PC-9 (cell line): ENCODE measurements at regions not wholly inside any gene's neighbourhood (a gene's known extent, or its start where the extent isn't known, plus 50 kb on each side); places are given as distances from the start of the nearest gene placed in this dataset.

Experiments used
- BruUV-seq: library from RNA; stranded (reverse); fragments of 400-500 nt; replicated peaks from 2 replicates; lab custom pipeline; 2021; lab: Mats Ljungman, UMichigan
- CTCF ChIA-PET: fragments of 300-600 bp; sonication (Branson Sonifier 250); formaldehyde crosslinking; loops from one replicate; lab custom pipeline; 2022; ENCODE audit warnings: antibody characterized with exemption; lab: Charles Lee
- POLR2A ChIA-PET: fragments of 300-600 bp; sonication (Branson Sonifier 250); formaldehyde crosslinking; loops from one replicate; lab custom pipeline; 2022; ENCODE audit warnings: antibody characterized with exemption; ENCODE audit not compliant: unreplicated experiment; lab: Charles Lee
- DNase-seq, 2 experiments: peaks; one replicate each; pipeline versions ENCODE4 v3.0.0 to v3.0.0-alpha.2; 2015 to 2022; ENCODE audit warnings: mixed read lengths in 1 of 2
- H2AFZ ChIP-seq: fragments of 200-600 bp; sonication (generic); 2 replicates; pipeline ENCODE4 v1.8.1; 2017; ENCODE audit warnings: antibody characterized with exemption
- H3F3A ChIP-seq: fragments of 200-600 bp; sonication (generic); 2 replicates; pipeline ENCODE4 v1.8.1; 2017; ENCODE audit warnings: antibody characterized with exemption, mild to moderate bottlenecking, low read depth; ENCODE audit not compliant: insufficient read depth
- H3K27ac ChIP-seq: fragments of 200-600 bp; sonication (generic); 2 replicates; pipeline ENCODE4 v1.6.1; 2016; ENCODE audit warnings: mixed run types
- H3K27me3 ChIP-seq: fragments of 200-600 bp; sonication (generic); 2 replicates; pipeline ENCODE4 v1.6.1; 2016; ENCODE audit warnings: low read depth, mixed run types; ENCODE audit not compliant: insufficient read depth
- H3K36me3 ChIP-seq: fragments of 200-600 bp; sonication (generic); 2 replicates; pipeline ENCODE4 v1.6.1; 2016; ENCODE audit warnings: low read depth, mixed run types
- H3K4me1 ChIP-seq: fragments of 200-600 bp; sonication (generic); replicated peaks from 2 replicates; pipeline ENCODE4 v1.6.1; 2016; ENCODE audit warnings: mixed run types; ENCODE audit not compliant: insufficient read depth
- H3K4me2 ChIP-seq: fragments of 200-600 bp; sonication (generic); 2 replicates; pipeline ENCODE4 v1.6.1; 2017; ENCODE audit warnings: mixed run types
- H3K4me3 ChIP-seq: fragments of 200-600 bp; sonication (generic); 2 replicates; pipeline ENCODE4 v1.6.1; 2016; ENCODE audit warnings: mixed run types
- H3K79me2 ChIP-seq: fragments of 200-600 bp; sonication (generic); 2 replicates; pipeline ENCODE4 v1.6.1; 2017; ENCODE audit warnings: low read depth, mixed run types
- H3K9me2 ChIP-seq: fragments of 200-600 bp; sonication (generic); 2 replicates; pipeline ENCODE4 v1.8.1; 2017; ENCODE audit warnings: mild to moderate bottlenecking; ENCODE audit not compliant: insufficient read depth
- H3K9me3 ChIP-seq: fragments of 200-600 bp; sonication (generic); 2 replicates; pipeline ENCODE4 v1.8.1; 2016; ENCODE audit warnings: low read depth; ENCODE audit not compliant: insufficient read depth
- H4K20me1 ChIP-seq: fragments of 200-600 bp; sonication (generic); 2 replicates; pipeline ENCODE4 v1.8.1; 2017; ENCODE audit not compliant: insufficient read depth
- CTCF ChIP-seq: fragments of 200-600 bp; sonication (generic); conservative IDR thresholded peaks from 2 replicates; pipeline ENCODE4 v1.6.1; 2017; ENCODE audit warnings: mixed run types, antibody characterized with exemption, mild to moderate bottlenecking, moderate library complexity
- EZH2 ChIP-seq: fragments of 200-600 bp; sonication (generic); IDR thresholded peaks from 2 replicates; pipeline ENCODE4 v1.8.0; 2017; ENCODE audit warnings: antibody characterized with exemption, low read depth
- intact Hi-C: fragments of 100-400 bp; cut with micrococcal nuclease; formaldehyde crosslinking; loops from one replicate; pipeline ENCODE4 v1.10.0; 2022; ENCODE audit not compliant: unreplicated experiment

GRCh38 chr15:39176030-39176429 is 404.8 kb upstream of the THBS1 start:
- POLR2A ChIA-PET, result interaction anchor here (0.8 kb wide), 1 partner anchor 33 kb away, joined by 9 read pairs; no protein-coding TSS in a partner anchor
- CTCF ChIA-PET, result interaction anchor here (0.5 kb wide), 1 partner anchor 59 kb away, joined by 5 read pairs; no protein-coding TSS in a partner anchor
- intact Hi-C loops, result loop anchor here (10.0 kb wide), 1 partner anchor 579 kb away; no protein-coding TSS in a partner anchor

GRCh38 chr15:39177561-39177960 is 403.3 kb upstream of the THBS1 start:
- H3K4me2 ChIP-seq, result no peak overlapping the region
- no peaks in the 10 kb centered on the region for H3K79me2 ChIP-seq
- intact Hi-C loops, result loop anchor here (10.0 kb wide), 1 partner anchor 577 kb away; no protein-coding TSS in a partner anchor
- POLR2A ChIA-PET, result no interaction called here
- no peaks in the 10 kb centered on the region for H3K27me3 ChIP-seq
- DNase-seq, result no peak
- BruUV-seq, result no TSS peak
- H4K20me1 ChIP-seq, result no peaks in the 10 kb centered on the region
- H3K36me3 ChIP-seq, result no peaks in the 10 kb centered on the region
- TF ChIP-seq EZH2, result no peak
- TF ChIP-seq CTCF, result no peak
- H3F3A ChIP-seq, result peaks cover under 1% of the 10 kb centered on the region; the same call in 1 of the 2 replicates
- no peaks in the 10 kb centered on the region for H3K9me3 ChIP-seq
- peaks cover 2% of the 10 kb centered on the region for H3K4me1 ChIP-seq
- H3K4me3 ChIP-seq, result no peak overlapping the region
- no peaks in the 10 kb centered on the region for H3K9me2 ChIP-seq
- no peak overlapping the region for H3K27ac ChIP-seq
- H2AFZ ChIP-seq, result no peak overlapping the region
- CTCF ChIA-PET, result no interaction called here

More at GRCh38 chr15:39176030-39176429, 404.8 kb upstream of the THBS1 start:
- H3K36me3 ChIP-seq, result no peaks in the 10 kb centered on the region
- no peaks in the 10 kb centered on the region for H3K27me3 ChIP-seq
- BruUV-seq, result no TSS peak
- H3K9me2 ChIP-seq, result no peaks in the 10 kb centered on the region
- no peak overlapping the region for H2AFZ ChIP-seq
- H4K20me1 ChIP-seq, result no peaks in the 10 kb centered on the region
- no peaks in the 10 kb centered on the region for H3K9me3 ChIP-seq
- no peaks in the 10 kb centered on the region for H3K79me2 ChIP-seq
- peaks cover 4% of the 10 kb centered on the region; the same call in 1 of the 2 replicates for H3F3A ChIP-seq
- no peak overlapping the region for H3K4me2 ChIP-seq
- peaks cover 12% of the 10 kb centered on the region for H3K4me1 ChIP-seq
- H3K27ac ChIP-seq, result no peak overlapping the region
- DNase-seq, result no peak
- no peak overlapping the region for H3K4me3 ChIP-seq
- TF ChIP-seq CTCF (no peak), EZH2 (no peak)

GRCh38 chr15:39180030-39180429 is 400.8 kb upstream of the THBS1 start:
- no peak for TF ChIP-seq CTCF
- TF ChIP-seq EZH2, result no peak
- BruUV-seq, result no TSS peak

More at GRCh38 chr15:39180030-39180429, 400.8 kb upstream of the THBS1 start:
- Histone ChIP-seq H3K27ac (no peak overlapping the region), H4K20me1 (no peaks in the 10 kb centered on the region), H3K79me2 (no peaks in the 10 kb centered on the region), H3K4me1 (no peaks in the 10 kb centered on the region), H3K9me3 (peaks cover 4% of the 10 kb centered on the region; the same call in 1 of the 2 replicates), H3K4me3 (no peak overlapping the region), H3K27me3 (no peaks in the 10 kb centered on the region), H2AFZ (no peak overlapping the region), H3K36me3 (no peaks in the 10 kb centered on the region), H3K9me2 (no peaks in the 10 kb centered on the region), H3K4me2 (no peak overlapping the region), H3F3A (0 out of 2 replicates have a peak, but pooled peaks cover 4% of the 10 kb centered on the region)
- DNase-seq, result no peak
- intact Hi-C loops, result no loop called here
- CTCF ChIA-PET, result no interaction called here
- POLR2A ChIA-PET, result no interaction called here
